ENCODE measurements at regions not wholly inside any gene's neighbourhood (a gene's known extent, or its start where the extent isn't known, plus 50 kb on each side); places are given as distances from the start of the nearest gene placed in this dataset.

DNA sequence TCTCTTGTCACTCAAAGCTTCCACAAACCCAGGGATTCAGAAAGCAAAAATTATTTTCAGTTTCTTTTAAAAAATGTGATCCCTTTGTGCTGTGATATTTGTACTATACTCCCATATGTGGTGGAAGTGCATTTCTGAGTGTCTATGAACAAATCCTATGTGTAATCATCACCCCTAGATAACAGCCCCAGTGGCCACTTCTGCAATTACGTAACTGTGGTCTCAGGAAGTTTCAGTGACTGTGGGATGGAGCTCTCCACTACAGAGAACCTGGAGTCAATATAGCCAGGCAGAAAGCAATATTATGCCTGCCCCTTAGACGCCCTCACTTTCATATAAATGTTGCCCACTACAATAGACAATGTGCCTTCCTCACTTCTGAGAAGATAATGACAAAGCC lies 1101.7 kb upstream of the GHITM start:
- DNase-seq (ENCODE audit: low read depth): no peak

DNA sequence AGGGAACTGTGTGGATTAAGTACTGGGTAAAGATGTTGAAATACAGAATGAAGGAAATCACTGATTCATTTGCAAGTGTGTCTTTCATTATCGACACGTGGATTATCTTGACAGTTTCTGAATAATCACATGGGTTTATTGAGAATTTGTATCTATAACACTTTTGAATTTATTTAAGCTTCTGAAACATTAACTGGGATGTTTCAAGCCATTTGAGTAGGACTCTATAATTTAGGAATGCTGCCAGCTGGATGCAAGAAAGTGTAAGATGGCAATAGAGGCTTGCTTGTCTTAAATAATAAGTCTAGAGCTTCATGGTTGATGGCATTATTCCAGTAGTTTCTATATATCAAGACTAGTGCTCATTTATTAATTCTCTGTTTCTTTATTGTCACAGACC lies 1100.7 kb upstream of the GHITM start:
- no peak for DNase-seq (ENCODE audit: low read depth)

DNA sequence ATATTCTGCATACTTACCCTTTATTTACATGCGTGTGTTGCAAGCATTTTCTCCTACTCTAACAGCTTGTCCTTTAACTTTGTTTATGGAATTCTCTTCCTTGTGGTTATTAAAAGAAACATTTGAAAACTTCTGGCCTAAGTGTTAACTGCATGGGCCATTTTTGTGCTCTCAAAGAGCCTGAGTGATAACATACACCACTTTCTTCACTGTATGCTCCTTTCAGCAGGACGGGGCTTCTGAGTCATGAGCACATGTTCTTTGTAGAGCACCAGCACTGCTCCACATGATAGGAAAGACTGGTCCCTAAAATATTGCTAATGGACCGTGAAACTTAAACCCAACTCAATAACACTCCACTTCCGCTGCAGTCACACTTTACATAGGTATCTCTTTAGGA lies 1093.6 kb upstream of the GHITM start:
- DNase-seq (ENCODE audit: low read depth): no peak

DNA sequence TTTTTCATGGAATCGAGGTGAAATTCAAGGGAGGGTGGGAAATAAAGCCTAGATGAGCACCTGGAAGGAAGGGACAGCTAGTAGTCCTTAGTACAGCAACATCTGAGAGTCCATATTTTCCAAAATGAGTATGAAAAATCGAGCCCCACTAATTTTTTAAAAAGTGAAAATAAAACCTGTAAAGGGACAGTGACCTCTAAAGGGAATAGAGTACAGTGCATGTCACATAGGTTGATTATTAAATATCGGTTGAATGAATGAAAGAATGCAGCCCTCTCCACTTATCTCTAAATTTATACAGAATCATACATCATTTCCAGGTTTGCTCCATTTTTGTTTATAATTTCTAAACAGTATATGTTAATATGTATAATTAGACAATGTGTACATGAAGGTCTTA lies 1088.5 kb upstream of the GHITM start:
- DNase-seq (ENCODE audit: low read depth): no peak

DNA sequence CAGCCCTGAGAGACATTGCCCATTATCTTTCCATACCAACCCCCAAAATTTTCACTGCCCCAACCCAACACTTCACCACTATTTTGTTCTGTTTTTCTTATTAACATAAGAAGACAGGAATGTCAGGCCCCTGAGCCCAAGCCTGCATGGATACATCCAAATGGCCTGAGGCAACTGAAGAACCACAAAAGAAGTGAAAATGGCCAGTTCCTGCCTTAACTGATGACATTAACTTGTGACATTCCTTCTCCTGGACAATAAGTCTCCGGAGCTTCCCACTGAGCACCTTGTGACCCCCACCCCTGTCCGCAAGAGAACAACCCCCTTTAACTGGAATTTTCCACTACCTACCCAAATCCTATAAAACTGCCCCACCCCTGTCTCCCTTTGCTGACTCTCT lies 1076.4 kb upstream of the GHITM start:
- no peak for DNase-seq (ENCODE audit: low read depth)

DNA sequence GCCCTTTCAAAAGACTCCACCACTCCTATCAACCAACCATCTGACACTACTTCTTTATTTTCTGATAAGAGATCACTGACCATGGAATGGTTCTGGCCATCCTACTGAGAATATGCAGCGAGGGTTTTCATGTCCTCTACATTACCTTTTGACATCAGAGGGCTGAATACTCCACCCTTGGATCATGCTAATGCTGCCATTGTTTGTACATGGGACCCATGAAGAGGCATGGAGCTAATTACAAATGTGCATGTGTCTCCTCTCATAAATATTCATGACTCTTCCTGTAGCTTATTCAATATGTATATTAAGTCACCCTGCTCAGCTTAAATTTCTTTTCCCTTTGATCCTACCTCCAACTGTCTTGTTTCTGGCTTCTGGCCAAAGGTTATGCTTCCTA lies 1065.8 kb upstream of the GHITM start:
- no peak for DNase-seq (ENCODE audit: low read depth)

DNA sequence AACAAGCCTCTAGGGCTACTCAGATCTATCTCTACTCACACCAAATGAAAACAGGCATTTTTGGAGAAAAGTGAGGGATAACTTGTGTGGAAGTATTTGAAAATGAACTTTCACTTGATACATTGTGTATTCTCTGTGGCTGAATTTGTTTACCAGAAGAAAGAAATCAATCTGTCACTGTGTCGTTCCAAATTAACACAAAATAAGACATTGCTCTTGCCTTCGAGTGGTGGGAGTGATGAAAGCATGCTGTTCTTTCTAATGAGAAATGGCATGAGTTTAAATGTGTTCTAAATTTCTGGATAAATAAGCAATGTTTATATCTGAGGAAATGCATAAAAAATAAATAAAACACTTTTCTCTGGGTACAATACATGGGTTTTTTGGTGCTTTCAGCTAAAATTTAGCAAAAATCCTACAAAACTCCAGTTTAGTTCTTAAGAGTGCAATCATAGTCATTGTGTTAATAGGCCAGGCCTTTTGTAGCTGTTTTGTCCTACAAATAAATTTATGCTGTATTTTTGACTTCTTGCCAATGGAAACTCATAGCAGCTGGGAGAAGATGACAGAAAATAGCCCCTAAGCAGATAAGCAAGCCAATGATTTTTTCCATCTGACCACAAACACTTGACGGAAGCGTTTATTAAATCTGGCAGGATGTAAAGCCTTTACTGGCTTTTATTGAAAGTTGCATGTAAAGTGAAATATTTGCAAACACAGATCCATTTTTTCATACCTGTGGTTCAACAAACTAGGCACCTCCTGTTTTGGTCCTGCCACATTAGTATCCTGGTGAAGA lies 1064.1 kb upstream of the GHITM start:
- DNase-seq (ENCODE audit: low read depth): no peak

DNA sequence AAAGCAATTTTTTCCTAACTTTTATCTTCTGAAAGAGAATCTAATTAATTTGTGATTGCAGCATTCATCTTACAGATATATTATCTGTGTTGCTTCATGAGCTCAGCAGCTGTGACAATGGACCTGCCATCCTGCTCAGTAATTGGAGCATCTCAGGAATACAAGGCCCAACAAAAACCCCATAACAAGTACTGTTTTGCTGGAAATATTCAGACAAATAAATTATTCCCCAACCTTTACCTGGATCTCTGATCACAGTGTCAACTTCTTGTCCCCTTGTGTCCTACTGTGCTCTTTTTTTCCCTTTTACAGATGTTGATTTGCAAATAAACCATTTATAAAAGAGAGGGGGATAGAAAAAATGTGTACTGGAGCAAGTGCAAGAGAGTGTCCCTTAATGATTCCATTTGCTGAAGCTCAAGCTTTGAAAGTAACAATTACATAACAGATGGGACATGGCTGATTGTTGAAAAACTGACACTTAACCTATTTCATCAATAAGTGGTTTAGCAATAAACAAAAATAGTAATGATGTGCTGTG lies 1063.4 kb upstream of the GHITM start:
- DNase-seq (ENCODE audit: low read depth): no peak

DNA sequence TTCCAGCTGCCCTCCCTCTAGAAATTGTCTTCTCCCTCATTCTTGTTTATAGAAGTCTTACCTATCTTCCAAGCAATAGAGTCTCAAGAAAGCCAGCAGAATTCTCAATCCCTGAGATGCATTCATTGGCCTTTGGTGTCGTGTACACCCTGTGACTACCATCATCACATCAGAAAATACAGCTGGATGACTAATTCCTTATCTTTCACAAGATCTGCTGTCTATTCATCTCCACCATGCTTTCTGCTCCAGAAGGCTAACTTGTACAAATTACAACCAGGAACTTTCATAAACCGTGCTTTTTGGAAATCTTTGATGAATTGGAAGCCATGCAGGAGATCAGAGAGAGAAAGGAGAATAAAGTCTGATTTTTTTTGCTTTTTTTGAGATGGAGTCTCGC lies 1062.9 kb upstream of the GHITM start:
- DNase-seq (ENCODE audit: low read depth): no peak

DNA sequence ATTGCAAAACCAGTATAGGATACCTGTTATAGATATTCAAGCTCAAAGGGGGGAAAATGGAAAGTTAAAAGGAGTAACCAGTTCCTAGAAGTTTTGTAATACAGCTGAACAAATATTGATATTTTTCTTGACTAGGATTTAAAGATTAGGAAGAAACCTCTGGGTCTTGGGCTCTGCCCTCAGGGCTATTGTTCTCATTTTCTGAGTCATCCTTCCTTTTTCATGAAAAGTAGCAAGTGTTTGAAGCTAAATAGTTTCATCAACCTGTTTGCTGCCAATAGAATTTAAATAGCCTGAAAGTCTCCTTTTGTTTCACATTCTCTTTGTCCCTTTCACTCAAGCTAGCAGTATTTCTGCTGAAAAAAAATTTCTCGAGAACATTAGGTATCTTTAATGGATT lies 1061.1 kb upstream of the GHITM start:
- no peak for DNase-seq (ENCODE audit: low read depth)

DNA sequence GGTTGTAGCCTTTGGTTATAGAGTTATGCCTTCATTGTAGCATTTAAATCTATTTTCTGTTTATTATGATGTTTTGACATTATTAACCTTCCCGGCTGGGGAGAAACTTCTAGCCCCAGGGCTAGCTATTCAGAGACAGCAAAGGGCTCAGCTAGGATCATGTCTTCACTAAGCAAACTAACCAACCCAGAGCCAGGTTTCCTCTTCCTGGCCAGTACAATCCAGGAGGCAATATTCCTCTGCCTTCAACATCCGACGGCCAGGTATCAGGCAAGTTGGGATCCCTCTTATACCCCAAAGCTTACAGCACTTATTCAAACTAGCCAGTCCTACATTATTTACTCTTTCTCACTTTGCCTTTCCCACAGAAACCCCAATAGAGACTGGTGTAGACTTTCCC lies 1060.7 kb upstream of the GHITM start:
- no peak for DNase-seq (ENCODE audit: low read depth)

DNA sequence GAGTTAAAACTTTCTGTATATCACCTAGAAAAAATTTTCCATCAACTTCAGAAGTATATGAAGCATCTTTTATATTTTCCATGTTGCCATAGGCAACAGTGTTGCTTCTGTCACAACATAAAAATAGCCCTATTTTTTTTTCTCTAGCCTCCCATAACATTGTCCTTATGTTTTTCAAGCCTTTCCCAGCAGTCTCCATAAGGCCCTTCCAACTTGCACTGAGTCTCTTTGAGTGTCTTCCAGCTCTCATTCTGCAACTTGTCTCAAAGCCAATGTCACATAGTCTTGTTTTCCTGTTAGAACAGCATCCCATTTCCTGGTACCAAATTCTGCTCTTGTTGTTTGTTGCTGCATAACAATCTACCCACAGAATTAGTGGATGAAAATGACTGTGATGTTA lies 1055.5 kb upstream of the GHITM start:
- DNase-seq (ENCODE audit: low read depth): no peak

DNA sequence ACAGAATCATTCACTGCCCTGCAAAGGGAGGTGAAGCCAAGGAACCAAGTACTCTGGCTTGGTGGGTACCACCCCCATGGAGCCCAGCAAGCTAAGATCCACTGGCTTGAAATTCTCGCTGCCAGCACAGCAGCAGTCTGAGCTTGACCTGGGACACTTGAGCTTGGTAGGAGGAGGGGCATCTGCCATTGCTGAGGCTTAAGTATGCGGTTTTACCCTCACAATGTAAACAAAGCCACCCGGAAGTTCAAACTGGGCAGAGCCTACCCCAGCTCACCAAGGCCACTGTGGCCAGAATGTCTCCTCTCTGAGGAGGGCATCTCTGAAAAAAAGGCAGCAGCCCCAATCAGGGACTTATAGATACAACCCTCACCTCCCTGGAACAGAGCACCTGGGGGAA lies 1050.0 kb upstream of the GHITM start:
- DNase-seq (ENCODE audit: low read depth): no peak

DNA sequence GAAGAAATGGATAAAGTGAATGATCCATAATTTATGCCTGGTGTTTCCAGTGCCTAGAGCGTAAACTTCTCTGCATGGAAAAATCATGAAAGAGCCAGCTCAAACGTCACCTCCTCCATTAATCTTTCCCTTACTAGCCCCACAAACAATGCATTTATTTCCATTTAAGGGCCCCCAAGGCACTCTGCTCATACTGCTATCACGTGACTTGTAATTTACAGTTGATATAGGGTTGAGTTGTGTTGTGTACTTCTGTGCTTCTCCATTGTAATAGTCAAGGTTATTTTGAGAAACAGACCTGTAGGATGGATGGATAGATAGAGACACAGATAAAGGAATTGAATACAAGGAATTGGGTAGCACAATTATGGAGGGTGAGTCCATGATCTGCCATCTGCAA lies 1034.7 kb upstream of the GHITM start:
- no peak for DNase-seq (ENCODE audit: low read depth)

DNA sequence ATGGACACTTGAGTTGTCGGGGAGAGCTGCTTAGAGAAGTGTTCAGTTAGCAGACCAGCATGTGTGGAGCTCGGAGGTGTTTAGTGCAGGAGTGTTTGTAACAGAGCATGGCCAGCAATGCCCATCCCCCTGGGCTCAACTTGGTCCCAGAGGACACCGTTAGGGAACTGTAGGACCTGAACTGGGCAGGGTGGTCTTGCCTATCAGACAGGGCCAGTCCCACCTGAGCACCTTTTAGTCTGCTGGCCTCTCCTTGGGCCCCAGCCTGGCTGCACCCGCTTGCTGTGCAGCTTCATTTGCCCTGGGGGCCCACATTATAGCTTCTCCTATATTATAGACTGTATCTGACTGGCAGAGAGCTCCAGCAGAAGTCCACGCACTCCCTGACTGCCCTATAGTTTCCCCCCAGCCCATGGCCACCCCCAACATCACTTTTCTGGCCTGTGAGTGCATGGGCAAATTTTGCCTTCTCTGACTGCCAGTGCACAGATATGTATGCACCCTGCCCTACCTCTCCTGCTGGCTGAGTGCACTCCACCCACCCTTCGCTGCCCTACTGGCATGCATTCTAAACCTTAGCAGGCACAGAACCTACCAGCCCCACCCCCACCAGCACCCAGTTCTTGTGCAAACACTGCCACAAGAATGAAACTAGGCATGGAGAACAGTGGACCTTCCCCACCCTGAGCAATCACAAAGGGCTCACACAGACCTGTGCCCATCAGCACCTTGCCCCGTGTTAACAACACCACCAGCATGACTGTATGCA lies 1030.6 kb upstream of the GHITM start:
- DNase-seq (ENCODE audit: low read depth): no peak

DNA sequence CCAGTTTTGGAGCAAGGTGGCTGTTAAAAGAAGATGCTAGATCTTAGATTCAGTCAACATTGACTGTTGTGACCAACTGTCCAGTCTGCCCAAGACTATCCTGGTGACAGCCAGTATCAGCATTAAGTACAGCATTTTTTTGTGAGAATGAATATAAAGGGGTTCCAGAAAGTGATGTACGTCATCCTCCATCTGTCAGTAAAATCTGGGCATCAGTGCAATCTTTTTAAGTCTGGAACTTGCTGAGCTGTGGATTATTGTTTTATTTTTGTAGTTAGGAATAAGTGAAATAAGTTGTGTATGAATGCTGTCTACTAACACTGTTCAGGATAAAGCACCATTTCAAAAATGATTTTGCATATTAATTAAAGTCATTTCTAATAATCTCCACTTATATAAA lies 1020.0 kb upstream of the GHITM start:
- no peak for DNase-seq (ENCODE audit: low read depth)

DNA sequence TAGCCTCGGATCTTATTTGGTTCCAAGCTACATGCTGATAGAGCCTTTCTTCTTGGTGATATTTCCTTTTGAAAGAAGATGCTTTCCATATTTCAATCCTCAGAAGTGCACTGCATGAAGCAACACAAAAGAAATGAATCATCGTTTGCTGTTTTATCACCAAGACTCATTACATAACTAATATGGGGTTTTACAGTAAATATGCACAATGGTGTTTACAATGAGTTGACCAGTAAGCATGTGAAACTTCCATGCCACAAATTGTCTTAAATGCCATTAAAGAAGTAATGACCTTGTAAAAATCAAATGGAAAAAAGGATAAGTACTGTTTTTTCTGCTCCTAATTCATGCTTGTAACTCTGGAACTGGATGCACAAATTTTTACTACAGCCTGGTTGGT lies 1017.0 kb upstream of the GHITM start:
- no peak for DNase-seq (ENCODE audit: low read depth)

DNA sequence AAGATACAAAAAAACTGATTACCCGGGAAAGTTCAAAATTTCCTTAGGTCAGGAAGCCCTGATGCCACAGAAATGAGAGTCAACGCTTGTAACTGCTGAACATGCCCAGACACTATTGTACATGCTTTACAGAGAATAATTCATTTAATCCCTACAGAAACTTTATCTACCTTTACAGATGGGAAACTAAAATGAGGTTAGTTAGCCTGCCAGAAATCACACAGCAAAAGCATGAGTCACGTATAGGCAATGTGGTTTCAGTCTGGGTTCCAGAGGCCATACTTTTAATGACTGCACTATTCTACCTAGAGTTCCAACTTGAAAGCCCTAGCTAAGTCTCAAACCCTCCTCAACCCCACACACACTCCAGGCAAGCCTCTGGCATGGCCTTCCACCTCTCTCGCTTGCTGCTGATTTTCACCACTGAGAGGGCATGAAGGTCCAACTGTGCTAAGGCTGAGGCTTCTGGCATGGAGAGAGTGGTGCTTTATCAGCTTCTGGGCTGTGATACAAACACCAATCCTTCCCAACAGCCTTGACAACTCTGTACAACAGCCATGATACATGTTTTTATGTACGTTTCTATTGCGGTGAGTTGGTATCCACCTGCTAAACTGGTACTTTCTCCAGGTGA lies 1011.2 kb upstream of the GHITM start:
- no peak for DNase-seq (ENCODE audit: low read depth)

DNA sequence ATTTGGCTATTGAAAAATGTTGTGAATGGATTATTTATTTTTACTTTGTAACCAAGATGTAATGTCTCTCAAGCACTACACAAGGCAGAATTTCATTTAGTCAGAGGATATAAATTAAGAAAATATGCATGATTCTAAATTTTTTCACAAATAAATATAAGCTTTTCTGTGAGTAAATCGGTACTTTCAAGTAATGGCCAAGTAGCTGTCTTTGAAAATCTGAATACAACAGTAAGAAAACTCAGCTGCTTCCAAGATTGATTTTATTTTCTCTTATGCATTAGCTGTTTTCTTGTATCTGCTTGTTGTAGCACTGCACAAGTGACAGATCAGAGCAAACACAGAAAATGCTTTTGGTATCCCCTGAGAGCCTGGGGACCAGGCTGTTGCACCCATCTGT lies 998.5 kb upstream of the GHITM start:
- DNase-seq (ENCODE audit: low read depth): no peak

DNA sequence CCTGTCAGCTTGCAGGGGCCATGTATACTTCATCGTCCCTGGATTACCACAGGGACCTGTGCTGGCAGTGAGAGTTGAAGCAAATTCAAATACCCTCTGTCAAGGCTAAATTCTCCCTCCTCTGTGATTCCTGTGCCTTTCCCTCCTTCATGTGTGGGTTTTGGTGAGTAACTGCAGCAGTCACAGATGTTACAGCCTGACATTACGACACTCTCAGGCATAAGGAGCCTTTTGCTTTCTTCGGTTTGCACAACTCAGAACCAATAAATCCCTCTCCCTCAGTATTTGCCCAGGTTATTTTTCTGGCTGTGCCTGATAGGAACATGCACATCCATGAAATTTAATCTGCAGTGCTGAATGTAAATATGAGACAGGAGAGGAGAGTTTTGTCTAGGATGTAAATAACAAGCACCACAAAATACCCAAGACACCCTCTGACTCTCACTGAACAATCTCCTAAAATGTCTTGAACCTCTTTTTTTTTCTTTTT lies 997.2 kb upstream of the GHITM start:
- no peak for DNase-seq (ENCODE audit: low read depth)

DNA sequence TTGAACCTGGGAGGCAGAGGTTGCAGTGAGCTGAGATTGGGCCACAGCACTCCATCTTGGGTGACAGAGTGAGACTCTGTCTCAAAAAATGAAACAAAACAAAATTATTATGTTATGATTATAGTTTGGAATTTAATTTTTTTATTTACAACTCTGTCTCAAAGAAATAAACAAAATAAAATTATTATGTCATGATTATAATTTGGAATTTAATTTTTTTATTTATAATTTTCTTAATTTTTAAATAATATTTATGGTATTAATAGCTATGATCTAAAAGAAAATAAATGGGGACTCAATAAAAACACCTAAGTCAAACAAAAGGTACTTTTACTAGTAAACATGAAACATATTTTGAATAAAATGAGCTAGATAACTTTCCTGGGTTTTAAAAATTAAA lies 994.8 kb upstream of the GHITM start:
- DNase-seq (ENCODE audit: low read depth): no peak

DNA sequence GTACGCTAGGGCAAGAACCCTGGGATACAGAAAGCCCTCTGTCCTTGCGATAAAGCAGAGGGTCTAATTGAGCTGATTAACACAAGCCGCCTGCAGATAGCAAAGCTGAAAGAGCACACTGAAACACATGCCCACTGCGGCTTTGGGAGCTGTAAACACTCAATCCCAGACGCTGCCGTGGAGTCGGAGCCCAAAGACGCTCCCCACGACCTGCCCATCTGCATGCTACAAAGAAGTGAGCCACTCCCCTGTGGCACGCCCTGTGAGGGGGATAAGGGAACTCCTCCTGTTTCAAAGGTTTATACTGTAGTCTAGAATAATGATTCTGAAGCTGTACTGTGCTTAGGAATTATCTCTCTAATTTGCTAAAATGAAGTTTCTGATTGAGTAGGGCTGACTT lies 985.6 kb upstream of the GHITM start:
- DNase-seq (ENCODE audit: low read depth): no peak

DNA sequence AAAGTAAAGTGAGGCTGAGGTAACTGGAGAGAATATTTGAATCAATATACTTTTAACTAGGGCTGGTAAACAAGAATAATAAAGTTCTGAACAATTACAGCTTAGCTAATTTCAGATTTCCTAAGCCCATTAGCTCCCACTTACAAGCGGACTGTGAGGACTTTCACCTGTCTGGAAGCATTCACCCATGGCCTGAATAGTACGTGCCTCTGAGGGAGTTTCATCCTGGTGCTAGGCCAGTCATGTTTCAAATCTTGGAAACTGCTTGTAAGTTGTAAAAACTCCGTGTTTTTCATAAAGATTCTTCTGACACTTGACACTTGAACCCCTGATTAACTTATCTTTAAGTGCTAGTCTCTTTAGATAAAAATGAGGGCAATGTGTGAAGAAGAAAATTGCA lies 975.2 kb upstream of the GHITM start:
- DNase-seq (ENCODE audit: low read depth): no peak
